GM12875 (cell line): ENCODE measurements at regions not wholly inside any gene's neighbourhood (a gene's known extent, or its start where the extent isn't known, plus 50 kb on each side); places are given as distances from the start of the nearest gene placed in this dataset.

Experiments used
- H3K4me3 ChIP-seq: one replicate; pipeline ENCODE4 v1.5.1; 2011; ENCODE audit warnings: low read depth, low read length, control low read depth
- CTCF ChIP-seq: IDR thresholded peaks from 2 replicates; pipeline ENCODE4 v1.5.1; 2011; ENCODE audit warnings: low read depth, mild to moderate bottlenecking, control low read depth, inconsistent platforms, low read length, moderate library complexity, borderline replicate concordance; ENCODE audit not compliant: insufficient read depth

DNA sequence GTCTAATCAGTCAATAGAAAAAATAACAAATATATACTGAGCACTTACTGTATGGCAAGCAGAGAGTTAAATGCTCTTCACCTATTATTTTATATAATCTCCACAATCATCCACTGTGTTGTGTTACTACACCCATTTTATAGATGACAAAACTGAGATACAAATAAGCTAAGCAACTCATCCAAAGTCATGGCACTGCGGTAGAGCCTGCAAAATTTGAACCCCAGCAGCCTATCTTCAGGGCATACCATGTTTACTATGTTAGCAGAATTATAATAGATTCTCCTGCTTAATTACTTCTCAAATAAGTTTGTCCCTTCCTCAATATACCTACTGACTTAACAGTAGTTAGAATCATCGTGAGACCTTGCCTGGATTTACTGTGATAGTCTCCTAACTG is 53.6 kb upstream of the PCED1B start:
- TF ChIP-seq CTCF = no peak
- no peak overlapping the region for H3K4me3 ChIP-seq

DNA sequence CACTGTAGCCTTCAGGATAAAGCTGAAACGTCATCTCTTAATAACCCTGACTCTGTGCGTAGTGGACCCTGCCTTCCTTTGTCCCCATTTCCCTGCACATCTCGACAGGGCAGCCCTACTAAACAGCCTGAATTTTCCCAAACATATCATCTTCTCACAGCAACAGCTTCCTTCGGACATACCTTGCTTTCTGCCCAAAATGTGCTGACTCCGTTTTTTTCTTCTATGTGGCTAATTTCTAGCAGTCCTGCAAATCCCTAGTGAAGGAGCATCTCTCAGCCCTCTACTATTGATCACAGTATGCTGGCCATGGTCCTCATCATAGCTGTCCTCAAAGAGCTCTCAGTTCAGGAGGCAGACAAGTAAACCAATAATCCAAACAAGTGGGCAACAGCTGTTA is 53.1 kb upstream of the PCED1B start:
- no peak overlapping the region for H3K4me3 ChIP-seq
- no peak for TF ChIP-seq CTCF
